ENCODE measurements at regions not wholly inside any gene's neighbourhood (a gene's known extent, or its start where the extent isn't known, plus 50 kb on each side); places are given as distances from the start of the nearest gene placed in this dataset.

DNA sequence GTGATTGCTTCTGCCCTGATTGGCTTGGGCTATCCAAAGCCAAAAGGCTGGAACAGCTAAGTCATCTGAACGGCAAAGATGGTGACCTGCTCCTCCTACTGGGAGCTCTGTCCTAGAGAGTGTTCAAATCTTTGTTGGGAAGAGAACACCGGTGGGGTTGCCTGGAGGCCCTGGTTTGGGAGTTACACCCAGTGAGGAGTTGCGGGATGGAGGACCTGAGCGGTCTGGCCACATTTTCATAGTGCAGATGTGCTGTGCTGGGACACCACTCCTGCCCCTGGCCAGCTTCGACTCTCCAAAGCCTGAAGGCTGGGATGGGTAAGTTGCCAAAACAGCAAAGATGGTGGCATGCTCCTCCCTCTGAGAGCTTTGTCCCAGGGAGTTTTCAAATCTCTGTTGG is 795.4 kb downstream of the TRHDE start (continued):
- no peak for TF ChIP-seq ASH2L (IDR thresholded peaks at IDR 0.05; ENCODE audit: low read length)

- Histone ChIP-seq H3K27ac (ENCODE audit: low read depth, low read length) (no peak overlapping the region), H2BK20ac (ENCODE audit: low read length) (no peak overlapping the region), H3K23me2 (ENCODE audit: low read depth, low read length) (no peaks in the 10 kb centered on the region), H3K79me1 (ENCODE audit: low read depth, low read length) (no peaks in the 10 kb centered on the region), H3K4me2 (ENCODE audit: insufficient read depth in 1 of 2, low read depth in 2 of 2, low read length in 2 of 2) (no peak overlapping the region), H4K91ac (replicated peaks; ENCODE audit: insufficient read length, low read length) (no peak overlapping the region), H3K4me3 (ENCODE audit: extremely low read depth in 1 of 4, insufficient read depth in 2 of 4, low read depth in 3 of 4, low read length in 4 of 4) (no peak overlapping the region), H3K18ac (ENCODE audit: extremely low read depth, low read length) (no peak overlapping the region), H3K4ac (replicated peaks; ENCODE audit: insufficient read length, low read depth, low read length) (peak overlapping the region; percentile 69), H4K5ac (ENCODE audit: insufficient read length, low read depth, low read length) (no peak overlapping the region), H2AK5ac (ENCODE audit: low read depth, low read length) (peak overlapping the region; percentile 86; the same call in 1 of the 2 replicates), H3K9ac (replicated peaks in 1 of 4; ENCODE audit: extremely low read depth in 1 of 4, low read depth in 3 of 4, low read length in 3 of 4) (no peak overlapping the region), H3K14ac (ENCODE audit: insufficient read length) (no peak overlapping the region), H2BK12ac (ENCODE audit: low read depth, low read length) (no peak overlapping the region), H2BK120ac (replicated peaks; ENCODE audit: low read depth, low read length) (no peak overlapping the region), H4K8ac (ENCODE audit: extremely low read depth, insufficient read depth, low read length) (no peak overlapping the region), H3K23ac (ENCODE audit: insufficient read length) (no peak overlapping the region), H3K79me2 (ENCODE audit: control insufficient read depth in 1 of 2, insufficient read depth in 2 of 2, low read length in 2 of 2) (no peaks in the 10 kb centered on the region), H2AFZ (ENCODE audit: low read length) (no peak overlapping the region), H3K9me3 (ENCODE audit: insufficient read depth in 2 of 2, low read depth in 1 of 2, low read length in 1 of 2) (no peaks in the 10 kb centered on the region; a peak in 1 of 4 replicates), H2BK5ac (ENCODE audit: low read depth, low read length) (no peak overlapping the region), H3K56ac (replicated peaks; ENCODE audit: insufficient read length, low read depth, low read length) (no peak overlapping the region), H3K27me3 (replicated peaks in 1 of 4; ENCODE audit: control insufficient read depth in 3 of 4, extremely low read depth in 1 of 4, insufficient read depth in 3 of 4, low read length in 3 of 4) (no peaks in the 10 kb centered on the region), H4K20me1 (replicated peaks in 1 of 2; ENCODE audit: control insufficient read depth in 1 of 2, insufficient read depth in 2 of 2, low read length in 2 of 2) (no peaks in the 10 kb centered on the region), H3K4me1 (replicated peaks in 1 of 4; ENCODE audit: control insufficient read depth in 3 of 4, insufficient read depth in 4 of 4, low read length in 3 of 4) (no peaks in the 10 kb centered on the region), H3K36me3 (ENCODE audit: control insufficient read depth in 2 of 4, insufficient read depth in 4 of 4, low read length in 3 of 4) (no peaks in the 10 kb centered on the region), H2BK15ac (ENCODE audit: low read length) (no peak overlapping the region)
- WGBS, 2 experiments (ENCODE audit: extremely low coverage in 1 of 2, insufficient coverage in 1 of 2, insufficient read length in 1 of 2, insufficient replicate concordance in 2 of 2, low coverage in 1 of 2, low lambda C conversion rate in 2 of 2, missing lambda C conversion rate in 1 of 2), result 79% methylated on average over 4 of the region's 4 CpGs; no CpG with 5 or more reads in 1 of the 2 experiments
- no peak for FAIRE-seq
- ChIA-PET POLR2A (ENCODE audit: partially characterized antibody) (no interaction called here), CTCF (ENCODE audit: partially characterized antibody) (interaction anchor here (0.9 kb wide), 1 partner anchor 645 kb away, joined by 3 read pairs; no protein-coding TSS in a partner anchor)
- no peak for TF ChIP-seq GTF2F1 (IDR thresholded peaks at IDR 0.05; ENCODE audit: borderline replicate concordance, low read depth, low read length)
- no peak for TF ChIP-seq JUND (IDR thresholded peaks at IDR 0.05; ENCODE audit: low read length)
- TF ChIP-seq EGR1 (IDR thresholded peaks at IDR 0.05; ENCODE audit: borderline replicate concordance, low read depth, low read length), result no peak
- no peak for TF ChIP-seq BACH1 (IDR thresholded peaks at IDR 0.05; ENCODE audit: low read length)
- TF ChIP-seq HDAC6 (IDR thresholded peaks at IDR 0.05; ENCODE audit: low read depth, low read length), result no peak
- no peak for TF ChIP-seq SP2 (IDR thresholded peaks at IDR 0.05; ENCODE audit: low read length)
- TF ChIP-seq SP1 (IDR thresholded peaks at IDR 0.05; ENCODE audit: low read depth, low read length), result no peak
- TF ChIP-seq SUZ12 (IDR thresholded peaks at IDR 0.05; ENCODE audit: low read length), result no peak
- no peak for TF ChIP-seq ASH2L (IDR thresholded peaks at IDR 0.05; ENCODE audit: low read length)
- TF ChIP-seq EP300 (IDR thresholded peaks at IDR 0.05; ENCODE audit: borderline replicate concordance in 1 of 2, low read depth in 2 of 2, low read length in 2 of 2), result no peak
- no peak for TF ChIP-seq CHD2 (IDR thresholded peaks at IDR 0.05; ENCODE audit: low read length)
- TF ChIP-seq MAFK (IDR thresholded peaks at IDR 0.05; ENCODE audit: low read depth, low read length), result no peak
- no peak for TF ChIP-seq HDAC2 (IDR thresholded peaks at IDR 0.05; ENCODE audit: borderline replicate concordance in 1 of 2, low read depth in 2 of 2, low read length in 2 of 2)
- no peak for DNase-seq (ENCODE audit: low read depth in 1 of 2, low spot score in 2 of 2)
Measured at GRCh38 chr12:73072214-73072613, 800.0 kb downstream of the TRHDE start.

All from H1 (cell line).